HEK293 (cell line): ENCODE measurements at regions not wholly inside any gene's neighbourhood (a gene's known extent, or its start where the extent isn't known, plus 50 kb on each side); places are given as distances from the start of the nearest gene placed in this dataset.

Source experiments
- CTCF ChIA-PET: fragments of 350-600 bp; formaldehyde crosslinking; extraction: SDS; loops from one replicate; lab custom pipeline; 2021; ENCODE audit warnings: antibody characterized with exemption; lab: Yijun Ruan, JAX
- POLR2A ChIA-PET: fragments of 300-600 bp; formaldehyde crosslinking; extraction: SDS; loops from one replicate; lab custom pipeline; 2020; ENCODE audit warnings: antibody characterized with exemption, inconsistent platforms; lab: Yijun Ruan, JAX
- H3K27ac ChIP-seq: fragments of 200-500 bp; sonication (Bioruptor generic); 2 replicates; pipeline ENCODE4 v1.5.1; 2014; ENCODE audit warnings: low read depth, low read length, control low read depth, inconsistent platforms; ENCODE audit errors: extremely low read depth
- H3K36me3 ChIP-seq, 2 experiments: fragments of 200-500 bp in 1 of 2; sonication (Bioruptor generic) in 1 of 2; 1 replicate in 1 of 2; 2 replicates in 1 of 2; pipeline ENCODE4 v1.5.1; 2014 to 2017; ENCODE audit warnings: inconsistent platforms in 2 of 2, low read length in 2 of 2; ENCODE audit not compliant: control insufficient read depth in 2 of 2, insufficient read depth in 1 of 2
- H3K4me1 ChIP-seq: fragments of 200-500 bp; sonication (Bioruptor generic); 2 replicates; pipeline ENCODE4 v1.5.1; 2014; ENCODE audit warnings: mild to moderate bottlenecking, low read length, inconsistent platforms; ENCODE audit not compliant: control insufficient read depth, insufficient read depth
- H3K4me3 ChIP-seq: 2 replicates; pipeline ENCODE4 v1.5.1; 2011; ENCODE audit warnings: low read depth, mild to moderate bottlenecking, control low read depth, low read length, moderate library complexity
- H3K9me3 ChIP-seq: fragments of 200-500 bp; sonication (Bioruptor generic); 2 replicates; pipeline ENCODE4 v1.5.1; 2014; ENCODE audit warnings: low read depth, low read length, inconsistent platforms; ENCODE audit not compliant: control insufficient read depth, insufficient read depth
- GLI4 ChIP-seq: fragments of 450-650 bp; formaldehyde crosslinking; IDR thresholded peaks from 2 replicates; pipeline ENCODE4 v1.5.1; 2016; ENCODE audit warnings: missing biosample characterization, missing genetic modification characterization
- GLIS2 ChIP-seq: fragments of 450-650 bp; formaldehyde crosslinking; IDR thresholded peaks from 2 replicates; pipeline ENCODE4 v1.5.1; 2016; ENCODE audit warnings: missing biosample characterization, missing genetic modification characterization
- PRDM1 ChIP-seq: fragments of 450-650 bp; formaldehyde crosslinking; IDR thresholded peaks from 2 replicates; pipeline ENCODE4; 2016; ENCODE audit warnings: missing biosample characterization, missing genetic modification characterization
- PRDM4 ChIP-seq: fragments of 450-650 bp; formaldehyde crosslinking; IDR thresholded peaks from 2 replicates; pipeline ENCODE4 v1.5.1; 2017; ENCODE audit warnings: missing biosample characterization, missing genetic modification characterization
- PRDM6 ChIP-seq: fragments of 450-650 bp; formaldehyde crosslinking; IDR thresholded peaks from 2 replicates; pipeline ENCODE4 v1.5.1; 2017; ENCODE audit warnings: missing biosample characterization, missing genetic modification characterization
- SCRT2 ChIP-seq: fragments of 450-650 bp; formaldehyde crosslinking; IDR thresholded peaks from 2 replicates; pipeline ENCODE4 v1.5.1; 2016; ENCODE audit warnings: missing biosample characterization, missing genetic modification characterization
- SP7 ChIP-seq: fragments of 450-650 bp; formaldehyde crosslinking; IDR thresholded peaks from 2 replicates; pipeline ENCODE4 v1.5.1; 2016; ENCODE audit warnings: missing biosample characterization, missing genetic modification characterization
- ZBTB1 ChIP-seq: fragments of 450-650 bp; formaldehyde crosslinking; IDR thresholded peaks from 2 replicates; pipeline ENCODE4 v1.5.1; 2016; ENCODE audit warnings: missing biosample characterization, missing genetic modification characterization
- ZBTB44 ChIP-seq: fragments of 450-650 bp; IDR thresholded peaks from 2 replicates; pipeline ENCODE4 v1.5.1; 2018; ENCODE audit warnings: missing biosample characterization, mild to moderate bottlenecking, missing genetic modification characterization
- ZBTB6 ChIP-seq: fragments of 450-650 bp; formaldehyde crosslinking; IDR thresholded peaks from 2 replicates; pipeline ENCODE4 v1.5.1; 2017; ENCODE audit warnings: missing biosample characterization, missing genetic modification characterization
- ZNF155 ChIP-seq: fragments of 450-650 bp; formaldehyde crosslinking; IDR thresholded peaks from 2 replicates; pipeline ENCODE4 v1.5.1; 2016; ENCODE audit warnings: missing biosample characterization, missing genetic modification characterization
- ZNF239 ChIP-seq: fragments of 450-650 bp; formaldehyde crosslinking; IDR thresholded peaks from 2 replicates; pipeline ENCODE4 v1.5.1; 2016; ENCODE audit warnings: missing biosample characterization, missing genetic modification characterization
- ZNF248 ChIP-seq: fragments of 450-650 bp; formaldehyde crosslinking; IDR thresholded peaks from 2 replicates; pipeline ENCODE4 v1.5.1; 2017; ENCODE audit warnings: missing biosample characterization, missing genetic modification characterization
- ZNF311 ChIP-seq: fragments of 450-650 bp; formaldehyde crosslinking; IDR thresholded peaks from 2 replicates; pipeline ENCODE4 v1.5.1; 2017; ENCODE audit warnings: missing biosample characterization, missing genetic modification characterization, borderline replicate concordance
- ZNF354C ChIP-seq: fragments of 450-650 bp; formaldehyde crosslinking; IDR thresholded peaks from 2 replicates; pipeline ENCODE4 v1.5.1; 2016; ENCODE audit warnings: missing biosample characterization, missing genetic modification characterization, low read depth, borderline replicate concordance
- ZNF391 ChIP-seq: fragments of 450-650 bp; formaldehyde crosslinking; IDR thresholded peaks from 2 replicates; pipeline ENCODE4 v1.5.1; 2016; ENCODE audit warnings: low read depth, missing biosample characterization, missing genetic modification characterization, borderline replicate concordance
- ZNF394 ChIP-seq: fragments of 450-650 bp; formaldehyde crosslinking; IDR thresholded peaks from 2 replicates; pipeline ENCODE4 v1.5.1; 2016; ENCODE audit warnings: missing biosample characterization, missing genetic modification characterization, mild to moderate bottlenecking, moderate library complexity, borderline replicate concordance
- ZNF558 ChIP-seq: fragments of 450-650 bp; formaldehyde crosslinking; IDR thresholded peaks from 2 replicates; pipeline ENCODE4 v1.5.1; 2016; ENCODE audit warnings: missing biosample characterization, missing genetic modification characterization
- ZNF561 ChIP-seq: fragments of 450-650 bp; IDR thresholded peaks from 2 replicates; pipeline ENCODE4 v1.5.1; 2018; ENCODE audit warnings: missing biosample characterization, missing genetic modification characterization, borderline replicate concordance
- ZNF580 ChIP-seq: fragments of 450-650 bp; formaldehyde crosslinking; IDR thresholded peaks from 2 replicates; pipeline ENCODE4 v1.5.1; 2016; ENCODE audit warnings: missing biosample characterization, missing genetic modification characterization
- ZNF600 ChIP-seq: fragments of 450-650 bp; formaldehyde crosslinking; IDR thresholded peaks from 2 replicates; pipeline ENCODE4 v1.5.1; 2016; ENCODE audit warnings: missing biosample characterization, missing genetic modification characterization
- ZNF639 ChIP-seq: fragments of 450-650 bp; formaldehyde crosslinking; IDR thresholded peaks from 2 replicates; pipeline ENCODE4 v1.5.1; 2016; ENCODE audit warnings: missing biosample characterization, missing genetic modification characterization
- ZNF645 ChIP-seq: fragments of 450-650 bp; formaldehyde crosslinking; IDR thresholded peaks from 2 replicates; pipeline ENCODE4; 2016; ENCODE audit warnings: missing biosample characterization, missing genetic modification characterization
- ZNF692 ChIP-seq: fragments of 450-650 bp; formaldehyde crosslinking; IDR thresholded peaks from 2 replicates; pipeline ENCODE4 v1.5.1; 2016; ENCODE audit warnings: missing biosample characterization, missing genetic modification characterization
- ZNF768 ChIP-seq: fragments of 450-650 bp; formaldehyde crosslinking; IDR thresholded peaks from 2 replicates; pipeline ENCODE4 v1.5.1; 2018; ENCODE audit warnings: missing biosample characterization, mild to moderate bottlenecking, missing genetic modification characterization
- ZNF776 ChIP-seq: fragments of 450-650 bp; formaldehyde crosslinking; IDR thresholded peaks from 2 replicates; pipeline ENCODE4 v1.5.0; 2017; ENCODE audit warnings: missing biosample characterization, missing genetic modification characterization, borderline replicate concordance
- ZNF777 ChIP-seq: fragments of 450-650 bp; formaldehyde crosslinking; IDR thresholded peaks from 2 replicates; pipeline ENCODE4 v1.5.1; 2017; ENCODE audit warnings: missing biosample characterization, missing genetic modification characterization, borderline replicate concordance
- ZSCAN23 ChIP-seq: fragments of 450-650 bp; formaldehyde crosslinking; IDR thresholded peaks from 2 replicates; pipeline ENCODE4 v1.5.1; 2016; ENCODE audit warnings: missing biosample characterization, missing genetic modification characterization

- TF ChIP-seq PRDM4 (no peak), ZNF248 (tag by site-specific recombination) (no peak), ZSCAN23 (tag by site-specific recombination) (no peak), ZNF692 (tag by site-specific recombination) (no peak), ZNF645 (tag by site-specific recombination) (no peak), ZNF558 (tag by site-specific recombination) (no peak), ZNF354C (tag by site-specific recombination) (no peak), ZNF561 (tag by site-specific recombination) (no peak), SCRT2 (tag by site-specific recombination) (no peak), ZNF768 (no peak), ZBTB44 (tag by site-specific recombination) (no peak), ZNF639 (tag by site-specific recombination) (no peak), ZNF600 (tag by site-specific recombination) (no peak), ZNF391 (no peak)
Observed at GRCh38 chr6:155710704-155711103, 255.1 kb upstream of the NOX3 start (continued).

- CTCF ChIA-PET, result interaction anchor here (0.6 kb wide), 1 partner anchor 11 kb away, joined by 4 read pairs; no protein-coding TSS in a partner anchor
- TF ChIP-seq ZNF311 (tag by site-specific recombination) (no peak), PRDM1 (tag by site-specific recombination) (no peak), ZNF394 (tag by site-specific recombination) (no peak), GLIS2 (tag by site-specific recombination) (no peak), ZNF239 (tag by site-specific recombination) (no peak), ZBTB6 (no peak), ZNF155 (no peak), GLI4 (tag by site-specific recombination) (no peak), SP7 (tag by site-specific recombination) (no peak), PRDM6 (no peak), ZNF776 (no peak), ZNF777 (tag by site-specific recombination) (no peak), ZNF580 (no peak), ZBTB1 (no peak)
Observed at GRCh38 chr6:155709262-155709661, 253.6 kb upstream of the NOX3 start.

More at GRCh38 chr6:155709262-155709661, 253.6 kb upstream of the NOX3 start:
- no peaks in the 10 kb centered on the region for H3K36me3 ChIP-seq
- H3K27ac ChIP-seq, result no peak overlapping the region
- POLR2A ChIA-PET, result no interaction called here
- no peaks in the 10 kb centered on the region for H3K4me1 ChIP-seq
- no peaks in the 10 kb centered on the region for H3K9me3 ChIP-seq
- no peak overlapping the region for H3K4me3 ChIP-seq
